ENCODE measurements at regions not wholly inside any gene's neighbourhood (a gene's known extent, or its start where the extent isn't known, plus 50 kb on each side); places are given as distances from the start of the nearest gene placed in this dataset.
"Not testable (repeated sequence)": the region's sequence is repeated elsewhere in the genome, so short reads cannot be mapped to it uniquely, and the experiment has no call there.

GRCh38 chrX:45421806-45422205 lies 221.1 kb upstream of the DIPK2B start:
- DNase-seq (ENCODE audit: low read depth in 2 of 2) = no peak

- DNase-seq (ENCODE audit: low read depth in 2 of 2) = no peak
These were observed 203.5 kb upstream of the DIPK2B start for GRCh38 chrX:45404206-45404605.

GRCh38 chrX:45401923-45402322 lies 201.2 kb upstream of the DIPK2B start:
- DNase-seq (ENCODE audit: low read depth in 2 of 2) = no peak

GRCh38 chrX:45400951-45401725 lies 200.5 kb upstream of the DIPK2B start:
- not testable (repeated sequence) for DNase-seq (ENCODE audit: low read depth in 2 of 2)

GRCh38 chrX:45400027-45400779 lies 199.5 kb upstream of the DIPK2B start:
- no peak for DNase-seq (ENCODE audit: low read depth in 2 of 2)

- no peak for DNase-seq (ENCODE audit: low read depth in 2 of 2)
These were observed 185.1 kb upstream of the DIPK2B start for GRCh38 chrX:45385757-45386156.

- no peak for DNase-seq (ENCODE audit: low read depth in 2 of 2)
These were observed 181.2 kb upstream of the DIPK2B start for GRCh38 chrX:45381841-45382240.

GRCh38 chrX:45381366-45381765 lies 180.7 kb upstream of the DIPK2B start:
- DNase-seq (ENCODE audit: low read depth in 2 of 2) = no peak

- no peak for DNase-seq (ENCODE audit: low read depth in 2 of 2)
These were observed 178.6 kb upstream of the DIPK2B start for GRCh38 chrX:45379236-45379635.

- no peak for DNase-seq (ENCODE audit: low read depth in 2 of 2)
These were observed 171.5 kb upstream of the DIPK2B start for GRCh38 chrX:45372151-45372550.

GRCh38 chrX:45368705-45369104 lies 168.0 kb upstream of the DIPK2B start:
- DNase-seq (ENCODE audit: low read depth in 2 of 2) = no peak

GRCh38 chrX:45363596-45363995 lies 162.9 kb upstream of the DIPK2B start:
- DNase-seq (ENCODE audit: low read depth in 2 of 2) = no peak

- no peak for DNase-seq (ENCODE audit: low read depth in 2 of 2)
These were observed 159.9 kb upstream of the DIPK2B start for GRCh38 chrX:45360571-45360970.

GRCh38 chrX:45358392-45358791 lies 157.7 kb upstream of the DIPK2B start:
- no peak for DNase-seq (ENCODE audit: low read depth in 2 of 2)

GRCh38 chrX:45353456-45353855 lies 152.8 kb upstream of the DIPK2B start:
- DNase-seq (ENCODE audit: low read depth in 2 of 2) = no peak

- DNase-seq (ENCODE audit: low read depth in 2 of 2) = no peak
These were observed 151.9 kb upstream of the DIPK2B start for GRCh38 chrX:45352611-45353010.

GRCh38 chrX:45351478-45351877 lies 150.8 kb upstream of the DIPK2B start:
- no peak for DNase-seq (ENCODE audit: low read depth in 2 of 2)

GRCh38 chrX:45348296-45348695 lies 147.6 kb upstream of the DIPK2B start:
- no peak for DNase-seq (ENCODE audit: low read depth in 2 of 2)

GRCh38 chrX:45347877-45348276 lies 147.2 kb upstream of the DIPK2B start:
- no peak for DNase-seq (ENCODE audit: low read depth in 2 of 2)

- no peak for DNase-seq (ENCODE audit: low read depth in 2 of 2)
These were observed 143.9 kb upstream of the DIPK2B start for GRCh38 chrX:45344594-45344993.

GRCh38 chrX:45329217-45329616 lies 128.5 kb upstream of the DIPK2B start:
- DNase-seq (ENCODE audit: low read depth in 2 of 2) = no peak

GRCh38 chrX:45324941-45325340 lies 124.3 kb upstream of the DIPK2B start:
- DNase-seq (ENCODE audit: low read depth in 2 of 2) = peak; percentile 67 to 82

GRCh38 chrX:45323387-45323786 lies 122.7 kb upstream of the DIPK2B start:
- DNase-seq (ENCODE audit: low read depth in 2 of 2) = no peak
